HG03039 (cell line): ENCODE measurements at regions not wholly inside any gene's neighbourhood (a gene's known extent, or its start where the extent isn't known, plus 50 kb on each side); places are given as distances from the start of the nearest gene placed in this dataset.
"Not testable (repeated sequence)": the region's sequence is repeated elsewhere in the genome, so short reads cannot be mapped to it uniquely, and the experiment has no call there.

ENCODE experiments used
- ATAC-seq: cut with Tn5 transposase; IDR thresholded peaks from one replicate; pipeline ENCODE4 v1.9.1; 2021; ENCODE audit warnings: mild to moderate bottlenecking, moderate library complexity; ENCODE audit not compliant: unreplicated experiment

DNA sequence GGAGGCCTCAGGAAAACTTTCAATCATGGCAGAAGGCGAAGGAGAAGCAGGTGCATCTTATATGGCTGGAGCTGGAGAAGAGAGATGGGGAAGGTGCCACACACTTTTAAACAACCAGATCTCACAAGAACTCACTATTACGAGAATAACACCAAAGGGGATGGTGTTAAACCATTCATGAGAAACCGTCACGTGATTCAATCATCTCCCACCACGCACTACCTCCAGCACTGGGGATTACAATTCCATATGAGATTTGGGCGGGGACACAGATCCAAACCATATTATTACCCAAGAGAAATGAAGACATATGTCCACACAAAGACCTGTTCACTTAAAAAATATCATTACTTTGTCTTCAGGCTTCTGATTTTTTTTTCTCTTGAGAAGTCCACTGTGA, 518.5 kb downstream of the DCDC2C start:
- no peak for ATAC-seq

DNA sequence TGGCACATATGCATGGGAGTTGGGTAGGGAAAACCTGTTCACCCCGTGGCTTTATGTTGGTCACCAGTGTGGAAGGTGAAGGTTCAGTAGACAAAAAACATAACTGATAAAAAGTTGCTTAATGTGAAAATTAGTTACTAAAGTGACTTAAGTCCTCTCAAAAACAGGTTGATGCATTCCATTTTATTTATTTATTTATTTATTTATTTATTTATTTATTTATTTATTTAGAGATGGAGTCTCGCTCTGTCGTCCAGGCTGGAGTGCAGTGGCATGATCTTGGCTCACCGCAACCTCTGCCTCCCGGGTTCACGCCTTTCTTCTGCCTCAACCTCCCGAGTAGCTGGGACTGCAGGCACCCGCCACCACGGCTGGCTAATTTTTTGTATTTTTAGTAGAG, 541.0 kb downstream of the DCDC2C start:
- ATAC-seq = not testable (repeated sequence)

DNA sequence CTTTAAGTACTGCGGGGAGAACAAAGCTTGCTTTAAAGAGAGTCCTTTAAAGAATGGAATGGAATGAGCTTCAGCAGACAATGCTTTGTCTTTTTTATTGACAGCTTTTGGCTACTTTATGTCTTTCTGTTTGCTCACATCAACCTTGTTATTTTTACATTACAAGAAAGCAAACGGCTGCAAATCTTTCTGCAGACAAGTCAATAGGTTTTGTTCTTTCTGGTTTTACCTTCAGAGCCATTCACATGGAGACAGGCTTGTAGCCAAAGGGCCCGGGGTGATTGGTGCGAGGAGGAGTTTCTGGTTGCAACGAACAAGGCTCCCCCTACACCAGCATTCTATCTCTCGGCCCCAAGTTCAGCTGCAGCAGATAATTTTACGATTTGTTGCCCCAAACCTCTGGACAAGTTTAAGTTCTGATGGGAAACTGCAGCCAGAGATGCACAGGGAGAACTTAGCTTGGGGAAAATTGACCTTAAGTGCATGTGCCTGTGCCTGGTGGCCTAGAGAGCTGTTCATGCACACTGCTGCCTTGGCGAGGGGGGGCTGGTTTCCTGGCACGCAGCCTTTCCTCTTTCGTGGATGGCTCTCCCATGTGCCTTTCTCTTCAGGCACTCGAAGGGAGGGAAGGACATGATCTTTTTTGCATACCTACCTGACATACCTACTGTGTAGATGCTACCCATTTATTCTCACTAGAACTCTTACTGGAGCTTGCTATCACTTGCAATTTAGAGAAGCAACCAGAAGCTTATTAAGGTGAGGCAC, 543.2 kb downstream of the DCDC2C start:
- ATAC-seq = no peak

DNA sequence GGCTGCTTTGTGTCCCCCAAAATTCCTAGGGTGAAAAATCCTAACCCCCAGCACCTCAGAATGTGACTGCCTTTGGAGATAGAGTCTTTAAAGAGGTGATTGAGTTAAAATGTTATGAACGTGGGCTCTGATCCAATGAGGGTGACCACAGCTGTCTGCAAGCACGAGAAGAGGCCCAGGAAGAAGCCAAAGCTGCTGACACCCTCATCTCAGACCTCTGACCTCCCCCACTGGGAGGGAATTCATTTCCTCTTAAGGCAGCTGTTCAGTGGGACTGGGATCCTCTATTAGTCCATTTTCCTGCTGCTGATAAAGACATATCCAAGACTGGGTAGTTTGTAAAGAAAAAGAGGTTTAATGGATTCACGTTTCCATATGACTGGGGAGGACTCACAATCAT, 544.4 kb downstream of the DCDC2C start:
- no peak for ATAC-seq

DNA sequence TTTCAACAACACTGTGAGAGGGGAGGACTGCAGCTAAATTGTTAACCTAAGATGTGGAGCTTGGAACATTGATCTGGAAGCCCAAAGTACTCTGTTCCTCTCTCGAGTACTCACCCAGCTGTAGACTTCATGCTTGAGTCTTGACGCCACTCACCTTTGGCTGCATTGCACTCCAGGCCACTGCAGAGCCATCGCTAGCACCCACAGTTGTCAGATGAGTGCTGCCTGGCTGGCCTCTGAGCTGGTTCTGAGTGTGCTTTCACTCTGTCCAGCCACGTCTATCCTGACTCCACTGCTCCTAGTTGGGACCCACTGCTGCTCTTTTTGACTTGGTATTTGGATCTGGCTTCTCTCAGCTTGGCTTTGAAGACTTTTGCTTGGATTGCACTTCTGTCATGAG, 552.1 kb downstream of the DCDC2C start:
- ATAC-seq = no peak

DNA sequence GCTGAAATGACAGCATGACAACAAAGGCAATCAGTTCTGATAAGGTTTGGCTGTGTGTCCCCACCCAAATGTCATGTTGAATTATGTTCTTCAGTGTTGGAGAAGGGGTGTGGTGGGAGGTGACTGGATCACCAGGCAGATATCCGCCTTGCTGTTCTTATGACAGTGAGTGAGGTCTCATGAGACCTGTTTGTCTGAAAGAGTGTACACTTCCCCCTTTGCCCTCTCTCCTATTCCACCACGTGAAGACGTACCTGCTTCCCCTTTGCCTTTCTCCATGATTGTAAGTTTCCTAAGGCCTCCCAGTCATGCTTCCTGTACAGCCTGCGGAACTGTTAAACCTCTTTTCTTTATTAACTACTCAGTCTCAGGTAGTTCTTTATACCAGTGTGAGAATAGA, 553.0 kb downstream of the DCDC2C start:
- ATAC-seq = no peak

DNA sequence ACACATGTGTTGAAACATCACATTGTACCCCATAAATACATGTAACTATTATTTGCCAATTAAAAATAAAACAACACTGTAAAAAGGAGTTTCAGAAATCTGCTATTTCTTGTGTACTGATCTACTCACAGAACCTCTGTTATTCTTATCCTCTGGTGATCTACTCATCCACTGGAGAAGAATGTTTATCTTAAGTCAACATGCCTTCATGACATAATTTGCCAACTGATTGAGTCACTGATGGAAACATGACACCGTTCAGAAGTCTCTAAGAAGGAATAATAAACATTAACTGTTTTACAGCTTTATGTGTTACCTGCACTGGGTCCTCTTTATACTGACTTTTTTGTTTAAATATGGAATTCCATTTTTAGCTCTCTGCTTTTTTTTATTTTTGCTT, 555.2 kb downstream of the DCDC2C start:
- no peak for ATAC-seq

DNA sequence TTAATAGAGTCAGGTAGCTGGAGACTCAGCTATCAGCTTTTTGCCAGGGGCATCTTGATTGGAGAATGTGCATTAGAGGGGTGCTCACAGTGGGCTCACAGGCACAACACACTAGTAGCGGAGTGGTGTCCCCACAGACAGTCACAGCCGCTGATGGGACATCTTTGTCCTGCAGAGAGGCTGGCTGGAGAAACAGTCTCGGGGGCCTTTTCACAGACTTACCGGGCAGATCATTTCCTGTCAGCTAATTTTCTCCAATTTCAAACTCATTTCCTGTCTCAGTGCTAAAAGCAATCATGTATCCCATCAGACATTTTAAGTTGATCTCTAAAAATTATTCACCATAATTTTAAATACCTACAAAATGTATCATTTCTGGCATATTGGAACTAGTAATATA, 562.6 kb downstream of the DCDC2C start:
- no peak for ATAC-seq

DNA sequence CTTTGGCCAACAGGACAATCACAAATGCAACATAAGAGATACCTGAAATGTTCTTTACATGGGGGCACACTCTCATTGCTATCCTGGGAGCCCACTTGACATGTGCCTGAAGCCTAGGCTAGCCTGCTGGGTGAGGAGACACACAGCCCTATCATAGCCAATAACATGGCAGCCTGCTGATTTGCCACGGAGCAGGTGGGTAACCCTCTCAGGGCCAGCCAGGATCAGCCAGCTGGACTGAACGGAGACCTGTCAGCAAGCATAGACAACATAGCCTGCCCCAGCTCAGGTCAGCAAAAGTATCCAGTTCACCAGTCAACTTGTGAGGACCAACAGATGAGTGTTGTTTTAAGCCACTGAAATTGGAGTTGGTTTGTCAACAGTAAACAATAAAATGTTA, 566.5 kb downstream of the DCDC2C start:
- no peak for ATAC-seq

DNA sequence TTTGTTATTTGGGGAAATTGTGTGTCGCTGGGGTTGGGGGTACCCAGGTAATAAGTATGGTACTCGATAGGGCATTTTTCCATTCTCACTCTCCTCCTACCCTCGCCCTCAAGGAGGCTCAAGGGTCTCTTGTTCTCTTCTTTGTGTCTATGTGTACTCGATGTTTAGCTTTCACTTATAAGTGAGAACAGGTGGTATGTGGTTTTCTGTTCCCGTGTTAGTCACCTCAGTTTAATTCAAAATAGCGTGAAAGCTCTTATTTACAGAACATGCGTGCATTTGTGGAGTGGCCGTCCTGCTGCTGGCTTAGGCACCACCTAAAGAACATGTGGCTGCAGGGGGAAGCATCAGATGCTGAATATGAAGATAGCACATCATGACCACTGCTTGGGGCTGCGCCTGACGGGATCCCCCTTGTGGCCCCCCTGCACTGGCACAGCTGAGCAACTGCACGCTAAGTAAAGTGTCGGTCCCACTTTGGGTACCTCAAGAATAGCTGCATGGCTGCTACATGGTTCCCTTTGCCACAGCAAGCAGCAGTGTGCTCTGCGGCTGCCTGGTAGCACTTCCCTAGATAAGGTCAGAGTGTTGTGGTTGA, 569.0 kb downstream of the DCDC2C start:
- ATAC-seq = no peak

DNA sequence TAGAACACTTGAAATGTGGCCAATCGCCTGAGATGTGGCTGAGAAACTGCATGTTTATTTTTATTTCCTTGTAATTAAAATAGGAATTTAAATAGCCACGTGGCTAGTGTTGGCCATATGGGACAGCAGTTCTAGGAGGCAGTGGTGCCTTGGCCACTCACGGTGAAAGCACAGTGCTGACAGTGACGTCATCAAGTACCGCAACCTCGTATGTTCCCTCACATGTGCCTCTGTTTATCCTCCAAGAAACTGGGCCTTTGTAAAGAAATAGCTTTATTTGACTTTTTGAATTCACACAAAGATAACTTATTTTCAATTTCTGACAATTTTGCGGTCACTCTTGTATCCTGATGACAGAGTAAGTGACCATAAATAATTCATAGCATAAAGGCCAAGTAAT, 575.0 kb downstream of the DCDC2C start:
- ATAC-seq = no peak

DNA sequence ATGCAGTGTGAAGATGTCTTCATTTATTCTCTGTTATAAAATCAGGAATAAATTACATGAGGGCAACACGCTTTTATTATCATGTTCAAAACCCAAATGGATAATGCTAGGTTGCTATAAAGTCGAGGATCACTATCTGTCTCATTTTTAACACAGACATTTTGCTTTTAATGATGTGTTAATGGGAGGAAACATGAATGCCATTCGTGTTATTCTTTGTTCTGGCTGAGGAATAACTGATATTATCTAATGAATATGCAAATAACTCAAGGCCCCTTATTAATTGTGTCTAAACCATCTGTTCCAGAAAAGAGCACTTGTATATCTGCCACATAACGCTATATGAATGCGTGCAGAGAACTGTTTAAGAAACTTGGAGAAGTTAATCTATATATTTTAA, 576.1 kb downstream of the DCDC2C start:
- ATAC-seq = no peak

DNA sequence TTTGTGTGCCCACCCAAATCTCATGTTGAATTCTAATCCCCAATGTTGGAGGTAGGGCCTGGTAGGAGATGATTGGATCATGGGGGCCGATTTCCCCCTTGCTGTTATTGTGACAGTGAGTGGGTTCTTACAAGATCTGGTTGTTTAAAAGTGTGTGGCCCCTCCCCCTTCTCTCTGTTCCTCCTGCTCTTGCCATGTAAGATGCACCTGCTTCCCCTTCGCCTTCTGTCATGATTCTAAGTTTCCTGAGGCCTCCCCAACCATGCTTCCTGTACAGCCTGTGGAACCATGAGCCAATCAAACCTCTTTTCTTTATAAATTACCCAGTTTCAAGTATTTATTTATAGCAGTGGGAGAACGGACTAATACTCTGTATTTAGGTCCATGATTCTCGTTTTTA, 588.1 kb downstream of the DCDC2C start:
- ATAC-seq = no peak

DNA sequence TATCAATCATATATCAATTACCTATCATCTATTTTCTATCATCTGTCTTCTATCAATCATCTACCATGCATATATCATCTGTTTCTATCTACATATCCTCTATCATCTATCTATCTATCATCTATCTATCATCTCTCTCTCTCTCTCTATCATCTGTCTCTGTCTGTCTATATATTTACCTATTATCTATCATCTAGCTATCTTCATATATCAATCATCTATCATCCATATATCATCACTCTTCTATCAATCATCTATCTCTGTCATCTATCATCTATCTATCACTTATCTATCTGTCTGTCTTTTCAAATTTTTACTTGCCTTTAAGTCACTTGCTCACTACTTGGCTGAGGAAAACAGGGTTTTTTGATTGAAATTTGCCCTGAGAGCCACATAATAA, 592.3 kb downstream of the DCDC2C start:
- no peak for ATAC-seq

DNA sequence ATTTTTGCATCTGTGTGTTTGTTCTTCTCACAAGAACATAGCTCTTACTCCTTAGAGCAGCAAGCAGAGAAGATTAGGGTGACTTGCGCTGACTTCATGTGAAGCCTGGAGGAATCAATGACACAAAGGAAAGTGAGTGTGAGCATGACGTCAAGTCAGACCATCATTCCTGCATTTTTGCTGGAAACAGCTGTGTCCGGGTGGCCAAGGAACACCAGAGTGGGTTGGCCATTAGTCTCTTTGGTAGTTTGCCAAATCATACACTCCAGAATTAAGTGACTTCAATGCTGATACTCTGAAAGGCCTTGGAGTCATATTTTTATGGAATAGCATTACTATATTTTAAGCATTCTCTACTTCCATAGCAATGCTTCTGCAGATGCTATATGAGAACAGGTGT, 597.2 kb downstream of the DCDC2C start:
- ATAC-seq = no peak

DNA sequence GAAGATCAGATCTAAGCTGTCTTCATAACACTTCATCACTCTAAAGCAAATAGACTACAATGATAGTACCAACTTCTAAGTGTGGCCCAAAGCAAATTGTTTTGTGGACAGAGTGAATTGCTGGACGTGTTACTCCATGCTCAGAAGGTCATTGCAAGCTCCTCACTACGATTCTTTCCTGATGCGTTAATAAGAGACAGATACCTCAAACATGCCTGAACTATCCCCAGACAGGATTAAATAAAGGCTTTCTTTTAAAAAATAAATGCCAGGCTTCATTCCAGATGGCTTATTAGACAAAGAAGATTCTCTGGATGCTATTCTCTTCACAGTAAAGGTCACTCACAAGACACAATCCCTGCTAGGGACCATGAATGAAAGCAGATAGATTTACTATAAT, 621.2 kb downstream of the DCDC2C start:
- ATAC-seq = no peak

DNA sequence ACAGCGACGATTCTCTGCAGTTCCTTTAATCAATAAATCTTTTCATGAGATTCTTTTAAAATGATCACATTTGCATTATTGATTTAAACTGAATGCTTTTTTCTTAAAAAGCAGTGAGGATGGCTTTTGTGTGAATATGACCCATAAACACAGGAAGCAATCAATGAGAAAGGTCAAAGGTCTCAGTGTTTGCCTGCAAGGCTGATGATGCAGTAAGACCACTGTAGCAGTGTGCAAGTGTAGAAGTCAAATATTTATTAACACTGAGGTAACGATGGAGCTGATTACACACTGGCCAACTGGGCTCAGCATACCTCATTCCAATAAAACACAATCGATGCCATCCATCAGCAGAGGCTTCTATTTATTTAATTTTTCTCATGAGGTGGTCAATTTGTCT, 633.5 kb downstream of the DCDC2C start:
- no peak for ATAC-seq

DNA sequence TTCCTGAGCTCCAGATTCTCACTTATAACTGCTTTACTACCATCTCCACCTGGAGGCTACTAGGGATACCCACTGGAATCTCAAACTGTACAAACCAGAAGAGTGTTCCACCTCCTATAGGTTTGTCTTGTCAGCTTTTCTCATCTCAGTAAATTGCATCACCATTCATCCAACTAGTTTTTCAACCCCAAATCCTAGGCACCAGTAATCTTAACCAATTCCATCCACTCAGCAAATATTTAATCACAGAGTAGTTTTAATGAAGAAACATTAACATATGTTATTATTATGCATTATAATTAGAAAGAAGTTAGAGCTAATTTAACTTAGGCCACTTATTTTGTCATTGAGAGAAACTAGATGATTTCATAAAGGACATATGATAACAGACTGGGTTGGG, 635.0 kb downstream of the DCDC2C start:
- ATAC-seq = no peak

DNA sequence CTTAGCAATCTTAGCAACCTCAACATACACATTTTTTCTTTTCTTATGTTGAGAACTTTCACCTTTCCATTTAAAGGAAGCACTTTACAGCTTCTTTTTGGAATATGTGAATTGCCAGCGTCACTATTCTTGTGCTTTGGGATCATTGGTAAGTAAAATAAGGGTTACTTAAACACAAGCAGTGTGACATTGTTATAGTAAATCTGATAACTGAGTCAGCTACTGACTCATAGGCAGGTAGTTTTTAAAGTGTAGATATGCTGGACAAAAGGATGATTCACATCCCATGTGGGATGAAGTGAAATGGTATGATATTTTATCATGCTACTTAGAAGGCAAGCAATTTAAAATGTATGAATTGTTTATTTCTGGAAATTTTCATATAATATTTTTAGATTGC, 637.2 kb downstream of the DCDC2C start:
- no peak for ATAC-seq

DNA sequence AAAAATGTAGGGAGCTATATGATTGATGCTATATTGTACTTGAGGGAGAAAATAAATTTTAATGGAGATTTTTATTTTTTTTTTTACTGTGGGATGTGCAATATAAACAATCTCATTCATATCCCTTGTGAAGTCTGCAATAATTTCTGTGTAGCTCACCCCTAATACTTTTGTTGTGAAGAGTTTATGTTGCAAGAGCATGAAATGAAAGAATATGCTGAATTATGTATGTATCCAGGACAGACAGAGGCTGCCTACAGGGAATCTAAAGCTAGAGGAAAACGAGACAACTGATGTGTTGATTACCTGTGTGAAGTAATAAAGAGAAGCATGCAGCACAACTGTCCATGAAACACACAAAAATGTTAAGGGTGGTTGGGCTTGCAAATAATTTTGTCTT, 643.3 kb downstream of the DCDC2C start:
- no peak for ATAC-seq

DNA sequence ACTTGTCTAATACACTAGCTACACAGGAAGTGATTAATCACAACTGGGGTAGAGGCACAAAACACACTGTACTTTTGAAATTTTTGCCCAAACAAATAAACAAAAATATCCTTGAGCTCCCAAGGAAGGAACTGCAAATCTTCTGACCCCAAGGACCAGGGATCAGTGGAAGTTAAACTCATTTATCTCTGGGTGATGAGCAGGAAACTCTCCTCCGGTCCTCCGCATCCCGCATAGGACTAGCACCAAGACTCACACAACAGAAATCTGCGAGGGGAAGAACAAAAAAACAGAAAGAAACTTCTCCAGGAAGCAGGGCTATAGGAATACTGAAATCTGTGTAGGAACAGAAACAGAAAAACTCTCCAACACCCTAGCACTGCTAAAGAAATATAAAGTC, 650.3 kb downstream of the DCDC2C start:
- no peak for ATAC-seq

DNA sequence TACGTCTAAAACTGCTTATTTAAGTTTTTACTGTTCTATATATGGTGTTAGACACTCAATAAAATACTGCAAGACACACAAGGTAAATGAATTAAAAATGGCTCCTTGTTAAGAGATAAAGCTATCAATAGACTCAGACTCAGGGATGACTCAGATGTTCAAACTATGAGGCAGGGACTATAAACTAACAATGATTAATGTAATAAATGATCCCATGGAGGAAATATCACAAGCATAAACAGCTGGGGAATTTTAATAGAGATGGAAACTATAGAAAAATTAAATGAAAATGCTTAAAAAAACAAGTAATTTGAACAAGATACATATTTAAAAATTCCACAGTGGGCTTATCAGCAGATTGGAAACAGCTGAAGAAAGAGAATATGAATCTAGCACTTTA, 650.8 kb downstream of the DCDC2C start:
- no peak for ATAC-seq

DNA sequence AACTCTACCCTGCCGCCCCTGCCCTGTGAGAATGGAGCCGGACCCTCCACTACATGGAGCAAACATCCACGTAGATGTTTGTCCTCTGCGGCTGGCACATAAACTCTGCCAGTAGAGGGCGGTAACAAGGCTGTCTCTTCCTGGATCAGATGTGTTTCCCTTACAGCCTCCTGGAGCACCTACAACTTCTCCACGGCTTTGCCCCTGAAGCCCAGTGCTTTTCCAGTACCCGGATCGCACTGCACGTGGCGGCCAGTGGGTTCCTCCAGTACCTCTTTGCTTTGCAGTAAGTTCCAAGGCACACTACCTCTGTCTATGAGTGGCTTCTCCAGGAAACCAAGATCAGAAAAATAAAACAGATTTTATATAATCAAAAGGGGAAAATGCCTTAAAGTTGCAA, 651.3 kb downstream of the DCDC2C start:
- ATAC-seq = no peak
